Uterus (tissue), 2 donors: ENCODE measurements at regions not wholly inside any gene's neighbourhood (a gene's known extent, or its start where the extent isn't known, plus 50 kb on each side); places are given as distances from the start of the nearest gene placed in this dataset.

Experiments used
- POLR2A ChIP-seq, 2 donors: fragments of 450-650 bp; IDR thresholded peaks; one replicate each; pipeline ENCODE4 v1.6.1; 2016; ENCODE audit warnings: antibody characterized with exemption in 2 of 2, mild to moderate bottlenecking in 1 of 2, moderate library complexity in 1 of 2
- TF ChIP-seq, protein P1 (sequence below), 4 experiments: fragments of 200-600 bp in 2 of 4; fragments of 450-650 bp in 2 of 4; sonication (generic) in 2 of 4; IDR thresholded peaks; one replicate each; pipeline ENCODE4 v1.5.1; 2016 to 2019; ENCODE audit warnings: antibody characterized with exemption in 4 of 4, mild to moderate bottlenecking in 2 of 4, moderate library complexity in 1 of 4

DNA sequence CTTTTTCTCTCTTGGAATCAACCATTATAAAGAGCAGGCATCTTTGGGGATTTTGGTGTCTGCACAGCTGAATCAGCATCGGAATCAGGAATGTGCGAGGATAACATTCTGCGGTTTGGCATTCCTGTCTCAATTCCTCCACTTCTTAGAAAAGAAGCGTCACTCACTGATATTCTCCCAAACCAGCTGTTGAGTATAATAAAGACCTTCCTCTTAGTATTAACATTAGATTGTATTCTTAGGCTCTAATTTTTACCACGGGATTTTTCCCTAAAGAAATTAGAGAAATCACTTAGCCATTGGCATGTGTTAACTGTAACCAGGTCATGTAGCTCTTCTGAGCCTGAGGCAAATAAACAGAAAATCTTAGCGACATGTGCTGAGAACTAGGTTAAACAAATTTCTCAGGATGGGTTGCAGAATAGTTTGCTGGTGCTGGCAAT, 128.7 kb downstream of the TMX1 start:
- TF ChIP-seq, protein P1, sequence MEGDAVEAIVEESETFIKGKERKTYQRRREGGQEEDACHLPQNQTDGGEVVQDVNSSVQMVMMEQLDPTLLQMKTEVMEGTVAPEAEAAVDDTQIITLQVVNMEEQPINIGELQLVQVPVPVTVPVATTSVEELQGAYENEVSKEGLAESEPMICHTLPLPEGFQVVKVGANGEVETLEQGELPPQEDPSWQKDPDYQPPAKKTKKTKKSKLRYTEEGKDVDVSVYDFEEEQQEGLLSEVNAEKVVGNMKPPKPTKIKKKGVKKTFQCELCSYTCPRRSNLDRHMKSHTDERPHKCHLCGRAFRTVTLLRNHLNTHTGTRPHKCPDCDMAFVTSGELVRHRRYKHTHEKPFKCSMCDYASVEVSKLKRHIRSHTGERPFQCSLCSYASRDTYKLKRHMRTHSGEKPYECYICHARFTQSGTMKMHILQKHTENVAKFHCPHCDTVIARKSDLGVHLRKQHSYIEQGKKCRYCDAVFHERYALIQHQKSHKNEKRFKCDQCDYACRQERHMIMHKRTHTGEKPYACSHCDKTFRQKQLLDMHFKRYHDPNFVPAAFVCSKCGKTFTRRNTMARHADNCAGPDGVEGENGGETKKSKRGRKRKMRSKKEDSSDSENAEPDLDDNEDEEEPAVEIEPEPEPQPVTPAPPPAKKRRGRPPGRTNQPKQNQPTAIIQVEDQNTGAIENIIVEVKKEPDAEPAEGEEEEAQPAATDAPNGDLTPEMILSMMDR (IDR thresholded peaks at IDR 0.05): no peak
- TF ChIP-seq POLR2A (IDR thresholded peaks at IDR 0.05): no peak
